ENCODE measurements at regions not wholly inside any gene's neighbourhood (a gene's known extent, or its start where the extent isn't known, plus 50 kb on each side); places are given as distances from the start of the nearest gene placed in this dataset.

- Histone ChIP-seq H3K27ac (ENCODE audit: low read depth) (no peak overlapping the region), H3K4me1 (ENCODE audit: insufficient read depth) (no peaks in the 10 kb centered on the region), H3K36me3 (ENCODE audit: insufficient read depth) (no peaks in the 10 kb centered on the region), H3K4me3 (ENCODE audit: low read depth, low read length) (no peak overlapping the region)
- no peak for DNase-seq (ENCODE audit: extremely low spot score)
- WGBS: 47% methylated on average over 23 of the region's 23 CpGs
These were observed 300.8 kb downstream of the RRAGC start for GRCh38 chr1:38558500-38559445.

GRCh38 chr1:38558055-38558454 lies 301.5 kb downstream of the RRAGC start:
- Histone ChIP-seq H3K4me1 (ENCODE audit: insufficient read depth) (no peaks in the 10 kb centered on the region), H3K36me3 (ENCODE audit: insufficient read depth) (no peaks in the 10 kb centered on the region), H3K4me3 (ENCODE audit: low read depth, low read length) (no peak overlapping the region), H3K27ac (ENCODE audit: low read depth) (no peak overlapping the region)
- DNase-seq (ENCODE audit: extremely low spot score): no peak
- 74% methylated on average over 8 of the region's 8 CpGs for WGBS

- no peak for DNase-seq (ENCODE audit: extremely low spot score)
- no peak overlapping the region for H3K27ac ChIP-seq (ENCODE audit: low read depth)
- WGBS: 76% methylated on average over 1 of the region's 1 CpG
- H3K36me3 ChIP-seq (ENCODE audit: insufficient read depth): no peaks in the 10 kb centered on the region
- H3K4me1 ChIP-seq (ENCODE audit: insufficient read depth): no peaks in the 10 kb centered on the region
- H3K4me3 ChIP-seq (ENCODE audit: low read depth, low read length): no peak overlapping the region
These were observed 304.0 kb downstream of the RRAGC start for GRCh38 chr1:38555594-38555993.

GRCh38 chr1:38555130-38555529 lies 304.4 kb downstream of the RRAGC start:
- H3K4me1 ChIP-seq (ENCODE audit: insufficient read depth): no peaks in the 10 kb centered on the region
- H3K36me3 ChIP-seq (ENCODE audit: insufficient read depth): no peaks in the 10 kb centered on the region
- 91% methylated on average over 3 of the region's 3 CpGs for WGBS
- no peak overlapping the region for H3K4me3 ChIP-seq (ENCODE audit: low read depth, low read length)
- DNase-seq (ENCODE audit: extremely low spot score): no peak
- H3K27ac ChIP-seq (ENCODE audit: low read depth): no peak overlapping the region

GRCh38 chr1:38551318-38552307 lies 308.0 kb downstream of the RRAGC start:
- Histone ChIP-seq H3K4me3 (ENCODE audit: low read depth, low read length) (no peak overlapping the region), H3K27ac (ENCODE audit: low read depth) (no peak overlapping the region), H3K4me1 (ENCODE audit: insufficient read depth) (no peaks in the 10 kb centered on the region), H3K36me3 (ENCODE audit: insufficient read depth) (no peaks in the 10 kb centered on the region)
- WGBS: 75% methylated on average over 19 of the region's 19 CpGs
- no peak for DNase-seq (ENCODE audit: extremely low spot score)

GRCh38 chr1:38549191-38549590 lies 310.4 kb downstream of the RRAGC start:
- WGBS: 76% methylated on average over 3 of the region's 3 CpGs
- H3K4me3 ChIP-seq (ENCODE audit: low read depth, low read length): no peak overlapping the region
- no peak for DNase-seq (ENCODE audit: extremely low spot score)
- H3K4me1 ChIP-seq (ENCODE audit: insufficient read depth): no peaks in the 10 kb centered on the region
- no peak overlapping the region for H3K27ac ChIP-seq (ENCODE audit: low read depth)
- no peaks in the 10 kb centered on the region for H3K36me3 ChIP-seq (ENCODE audit: insufficient read depth)

- Histone ChIP-seq H3K4me3 (ENCODE audit: low read depth, low read length) (no peak overlapping the region), H3K4me1 (ENCODE audit: insufficient read depth) (no peaks in the 10 kb centered on the region), H3K27ac (ENCODE audit: low read depth) (no peak overlapping the region), H3K36me3 (ENCODE audit: insufficient read depth) (no peaks in the 10 kb centered on the region)
- 33% methylated on average over 6 of the region's 6 CpGs for WGBS
- DNase-seq (ENCODE audit: extremely low spot score): no peak
These were observed 312.3 kb downstream of the RRAGC start for GRCh38 chr1:38547321-38547720.

GRCh38 chr1:38546636-38547035 lies 312.9 kb downstream of the RRAGC start:
- no peaks in the 10 kb centered on the region for H3K4me1 ChIP-seq (ENCODE audit: insufficient read depth)
- 53% methylated on average over 6 of the region's 6 CpGs for WGBS
- no peak for DNase-seq (ENCODE audit: extremely low spot score)
- no peak overlapping the region for H3K4me3 ChIP-seq (ENCODE audit: low read depth, low read length)
- H3K36me3 ChIP-seq (ENCODE audit: insufficient read depth): no peaks in the 10 kb centered on the region
- H3K27ac ChIP-seq (ENCODE audit: low read depth): no peak overlapping the region

- Histone ChIP-seq H3K4me3 (ENCODE audit: low read depth, low read length) (no peak overlapping the region), H3K27ac (ENCODE audit: low read depth) (no peak overlapping the region), H3K4me1 (ENCODE audit: insufficient read depth) (no peaks in the 10 kb centered on the region), H3K36me3 (ENCODE audit: insufficient read depth) (no peaks in the 10 kb centered on the region)
- DNase-seq (ENCODE audit: extremely low spot score): no peak
- 68% methylated on average over 4 of the region's 4 CpGs for WGBS
These were observed 318.3 kb downstream of the RRAGC start for GRCh38 chr1:38541223-38541622.

GRCh38 chr1:38539931-38540330 lies 319.6 kb downstream of the RRAGC start:
- Histone ChIP-seq H3K27ac (ENCODE audit: low read depth) (no peak overlapping the region), H3K36me3 (ENCODE audit: insufficient read depth) (no peaks in the 10 kb centered on the region), H3K4me1 (ENCODE audit: insufficient read depth) (no peaks in the 10 kb centered on the region), H3K4me3 (ENCODE audit: low read depth, low read length) (no peak overlapping the region)
- no peak for DNase-seq (ENCODE audit: extremely low spot score)
- 47% methylated on average over 6 of the region's 6 CpGs for WGBS

GRCh38 chr1:38538834-38539233 lies 320.7 kb downstream of the RRAGC start:
- no peak for DNase-seq (ENCODE audit: extremely low spot score)
- Histone ChIP-seq H3K36me3 (ENCODE audit: insufficient read depth) (no peaks in the 10 kb centered on the region), H3K27ac (ENCODE audit: low read depth) (no peak overlapping the region), H3K4me3 (ENCODE audit: low read depth, low read length) (no peak overlapping the region), H3K4me1 (ENCODE audit: insufficient read depth) (no peaks in the 10 kb centered on the region)
- 65% methylated on average over 4 of the region's 4 CpGs for WGBS

- no peaks in the 10 kb centered on the region for H3K4me1 ChIP-seq (ENCODE audit: insufficient read depth)
- H3K4me3 ChIP-seq (ENCODE audit: low read depth, low read length): no peak overlapping the region
- WGBS: 88% methylated on average over 4 of the region's 4 CpGs
- H3K36me3 ChIP-seq (ENCODE audit: insufficient read depth): no peaks in the 10 kb centered on the region
- H3K27ac ChIP-seq (ENCODE audit: low read depth): no peak overlapping the region
- DNase-seq (ENCODE audit: extremely low spot score): no peak
These were observed 323.5 kb downstream of the RRAGC start for GRCh38 chr1:38536089-38536488.

- Histone ChIP-seq H3K36me3 (ENCODE audit: insufficient read depth) (no peaks in the 10 kb centered on the region), H3K27ac (ENCODE audit: low read depth) (no peak overlapping the region), H3K4me3 (ENCODE audit: low read depth, low read length) (no peak overlapping the region), H3K4me1 (ENCODE audit: insufficient read depth) (no peaks in the 10 kb centered on the region)
- no peak for DNase-seq (ENCODE audit: extremely low spot score)
- WGBS: 72% methylated on average over 7 of the region's 7 CpGs
These were observed 325.1 kb downstream of the RRAGC start for GRCh38 chr1:38534473-38534823.

Data from urinary bladder (tissue), 3 donors.